ENCODE measurements at regions not wholly inside any gene's neighbourhood (a gene's known extent, or its start where the extent isn't known, plus 50 kb on each side); places are given as distances from the start of the nearest gene placed in this dataset.

DNA sequence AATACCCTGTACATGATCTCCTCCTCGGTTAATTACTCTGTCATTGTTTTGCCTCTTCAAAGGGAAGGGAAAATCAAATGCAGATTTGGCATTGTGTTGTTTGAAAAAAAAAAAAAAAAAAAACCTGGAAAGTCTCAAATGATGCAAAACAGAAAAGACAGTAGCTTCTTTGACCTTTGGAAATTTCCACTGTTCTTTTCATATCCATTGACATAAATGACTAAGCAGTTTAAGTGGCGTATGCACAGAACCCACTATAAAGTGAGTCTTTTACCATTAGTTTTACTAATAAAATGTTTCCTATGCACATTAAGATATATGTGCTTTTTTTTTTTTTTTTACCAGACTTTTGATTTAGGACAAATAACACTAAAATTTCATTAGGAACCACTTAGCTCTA lies 704.3 kb downstream of the TFAP2A start:
- no peak overlapping the region for H3K4me3 ChIP-seq
- H3K27me3 ChIP-seq, result no peaks in the 10 kb centered on the region
- 77 to 83% methylated on average over 2 of the region's 2 CpGs for WGBS, 2 donors
- H3K9me3 ChIP-seq, result peaks cover 0 to 4% (median 0%) of the 10 kb centered on the region in 11 donors
- intact Hi-C loops (cut with DNase I), result no loop called here
- DNase-seq (no peak), ATAC-seq (no peak)
- no peak overlapping the region for H3K27ac ChIP-seq
- H3K36me3 ChIP-seq, result no peaks in the 10 kb centered on the region
- TF ChIP-seq, protein P1, sequence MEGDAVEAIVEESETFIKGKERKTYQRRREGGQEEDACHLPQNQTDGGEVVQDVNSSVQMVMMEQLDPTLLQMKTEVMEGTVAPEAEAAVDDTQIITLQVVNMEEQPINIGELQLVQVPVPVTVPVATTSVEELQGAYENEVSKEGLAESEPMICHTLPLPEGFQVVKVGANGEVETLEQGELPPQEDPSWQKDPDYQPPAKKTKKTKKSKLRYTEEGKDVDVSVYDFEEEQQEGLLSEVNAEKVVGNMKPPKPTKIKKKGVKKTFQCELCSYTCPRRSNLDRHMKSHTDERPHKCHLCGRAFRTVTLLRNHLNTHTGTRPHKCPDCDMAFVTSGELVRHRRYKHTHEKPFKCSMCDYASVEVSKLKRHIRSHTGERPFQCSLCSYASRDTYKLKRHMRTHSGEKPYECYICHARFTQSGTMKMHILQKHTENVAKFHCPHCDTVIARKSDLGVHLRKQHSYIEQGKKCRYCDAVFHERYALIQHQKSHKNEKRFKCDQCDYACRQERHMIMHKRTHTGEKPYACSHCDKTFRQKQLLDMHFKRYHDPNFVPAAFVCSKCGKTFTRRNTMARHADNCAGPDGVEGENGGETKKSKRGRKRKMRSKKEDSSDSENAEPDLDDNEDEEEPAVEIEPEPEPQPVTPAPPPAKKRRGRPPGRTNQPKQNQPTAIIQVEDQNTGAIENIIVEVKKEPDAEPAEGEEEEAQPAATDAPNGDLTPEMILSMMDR (IDR thresholded peaks at IDR 0.05), result no peak
- H3K4me1 ChIP-seq, result no peaks in the 10 kb centered on the region

DNA sequence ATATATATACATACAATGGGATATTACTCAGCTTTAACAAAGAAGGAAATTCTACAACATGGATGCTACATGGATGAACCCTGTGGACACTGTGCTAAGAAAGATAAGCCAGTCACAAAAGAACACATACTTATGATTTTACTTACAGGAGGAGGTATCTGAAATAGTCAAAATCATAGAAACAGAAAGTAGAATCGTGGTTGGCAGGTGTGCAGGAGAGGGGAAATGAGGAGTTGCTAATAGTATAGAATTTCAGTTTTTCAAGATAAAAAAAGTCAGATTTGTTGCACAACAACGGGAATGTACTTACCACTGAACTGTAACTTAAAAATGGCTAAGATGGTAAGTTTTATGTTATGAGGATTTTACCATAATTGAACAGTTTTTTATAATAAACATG lies 706.3 kb downstream of the TFAP2A start:
- no peaks in the 10 kb centered on the region for H3K36me3 ChIP-seq
- 67 to 79% methylated on average over 2 of the region's 2 CpGs for WGBS, 2 donors
- no peak for ATAC-seq
- intact Hi-C loops (cut with DNase I), result no loop called here
- H3K9me3 ChIP-seq, result no peaks in the 10 kb centered on the region
- H3K27ac ChIP-seq, result no peak overlapping the region
- H3K4me3 ChIP-seq, result no peak overlapping the region
- TF ChIP-seq, protein P1 (IDR thresholded peaks at IDR 0.05), result no peak
- H3K4me1 ChIP-seq, result no peaks in the 10 kb centered on the region
- H3K27me3 ChIP-seq, result no peaks in the 10 kb centered on the region
- no peak for DNase-seq

DNA sequence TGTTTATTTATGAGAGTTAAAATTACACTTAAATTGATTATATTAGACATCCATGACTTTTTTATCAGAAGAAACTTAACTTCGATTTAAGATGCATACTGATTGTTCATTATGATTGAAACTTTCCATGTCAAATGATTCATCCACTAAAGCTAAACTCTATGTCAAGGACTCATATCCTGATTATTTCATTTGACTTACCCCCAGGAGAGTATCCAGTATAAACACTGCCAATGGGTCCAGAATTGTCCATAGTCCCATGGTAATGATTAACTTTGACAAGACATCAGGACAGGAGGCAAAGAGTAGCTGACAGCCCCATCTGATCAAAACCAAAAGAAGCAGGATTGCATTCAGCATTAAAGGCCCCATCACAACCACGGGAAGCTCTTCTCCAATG lies 709.9 kb downstream of the TFAP2A start:
- TF ChIP-seq, protein P1 (IDR thresholded peaks at IDR 0.05), result no peak
- H3K4me3 ChIP-seq, result no peak overlapping the region
- DNase-seq (no peak), ATAC-seq (no peak)
- no peak overlapping the region for H3K27ac ChIP-seq
- no peaks in the 10 kb centered on the region for H3K4me1 ChIP-seq
- no peaks in the 10 kb centered on the region for H3K27me3 ChIP-seq
- H3K9me3 ChIP-seq, result no peaks in the 10 kb centered on the region
- intact Hi-C loops (cut with DNase I), result loop anchor here in 1 of 10 donors (1.0 kb wide), 1 partner anchor 9 kb away; no protein-coding TSS in a partner anchor
- 72 to 83% methylated on average over 2 of the region's 2 CpGs for WGBS, 2 donors
- H3K36me3 ChIP-seq, result no peaks in the 10 kb centered on the region

DNA sequence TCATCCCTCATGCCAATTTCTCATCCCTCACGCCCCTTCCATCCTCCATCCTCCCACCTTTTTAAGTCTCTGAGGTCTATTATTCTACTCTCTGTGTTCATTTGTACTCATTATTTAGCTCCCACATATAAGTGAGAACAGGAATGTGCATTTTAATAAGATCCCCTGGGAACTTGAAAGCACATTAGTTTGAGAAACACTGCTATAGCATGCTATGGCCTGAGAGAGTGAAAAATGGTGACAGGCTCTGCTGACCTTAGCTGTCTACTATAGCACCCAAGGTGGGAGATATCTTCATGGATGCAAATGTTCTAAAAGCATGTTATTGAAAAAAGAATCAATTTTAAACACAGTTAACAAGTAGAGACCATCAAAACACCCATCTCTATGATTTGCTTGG lies 712.0 kb downstream of the TFAP2A start:
- TF ChIP-seq, protein P1 (IDR thresholded peaks at IDR 0.05), result no peak
- Histone ChIP-seq H3K27me3 (no peaks in the 10 kb centered on the region), H3K27ac (no peak overlapping the region), H3K36me3 (no peaks in the 10 kb centered on the region), H3K4me1 (no peaks in the 10 kb centered on the region), H3K9me3 (no peaks in the 10 kb centered on the region), H3K4me3 (no peak overlapping the region)
- DNase-seq, result no peak
- intact Hi-C loops (cut with DNase I), result no loop called here
- WGBS, 2 donors, result 68 to 70% methylated on average over 1 of the region's 1 CpG
- no peak for ATAC-seq
